ENCODE measurements at regions not wholly inside any gene's neighbourhood (a gene's known extent, or its start where the extent isn't known, plus 50 kb on each side); places are given as distances from the start of the nearest gene placed in this dataset.
A peak's percentile ranks its signal among the peaks of the same experiment; 100 is the strongest.

GRCh38 chr9:14499976-14500375 is 186.0 kb upstream of the NFIB start:
- Mint-ChIP-seq H3K36me3 (no peaks in the 10 kb centered on the region), H3K9me3 (no peaks in the 10 kb centered on the region), H3K4me3 (no peak overlapping the region), H3K4me1 (no peaks in the 10 kb centered on the region), H3K27me3 (peaks cover 3% of the 10 kb centered on the region), H3K27ac (no peak overlapping the region)

GRCh38 chr9:14498824-14499223 is 184.9 kb upstream of the NFIB start:
- Mint-ChIP-seq H3K4me3 (no peak overlapping the region), H3K9me3 (no peaks in the 10 kb centered on the region), H3K27me3 (peaks cover 3% of the 10 kb centered on the region), H3K36me3 (no peaks in the 10 kb centered on the region), H3K4me1 (no peaks in the 10 kb centered on the region), H3K27ac (no peak overlapping the region)

GRCh38 chr9:14497476-14497875 is 183.5 kb upstream of the NFIB start:
- H3K4me1 Mint-ChIP-seq = no peaks in the 10 kb centered on the region
- H3K36me3 Mint-ChIP-seq = no peaks in the 10 kb centered on the region
- H3K4me3 Mint-ChIP-seq = no peak overlapping the region
- H3K27ac Mint-ChIP-seq = no peak overlapping the region
- peaks cover 3% of the 10 kb centered on the region for H3K27me3 Mint-ChIP-seq
- no peaks in the 10 kb centered on the region for H3K9me3 Mint-ChIP-seq

- Mint-ChIP-seq H3K4me1 (no peaks in the 10 kb centered on the region), H3K27ac (no peak overlapping the region), H3K36me3 (no peaks in the 10 kb centered on the region), H3K27me3 (peaks cover 7% of the 10 kb centered on the region), H3K9me3 (peaks cover 0 to 3% (median 0%) of the 10 kb centered on the region in 3 donors), H3K4me3 (no peak overlapping the region)
Observed at GRCh38 chr9:14488421-14489190, 174.7 kb upstream of the NFIB start.

- Mint-ChIP-seq H3K27me3 (peaks cover 7% of the 10 kb centered on the region), H3K4me1 (no peaks in the 10 kb centered on the region), H3K36me3 (no peaks in the 10 kb centered on the region), H3K4me3 (peak overlapping the region in 1 of 4 donors; percentile 25), H3K9me3 (peaks cover 0 to 3% (median 0%) of the 10 kb centered on the region in 3 donors), H3K27ac (no peak overlapping the region)
Observed at GRCh38 chr9:14487547-14488185, 173.7 kb upstream of the NFIB start.

- H3K27ac Mint-ChIP-seq = no peak overlapping the region
Observed at GRCh38 chr9:14485366-14485765, 171.4 kb upstream of the NFIB start.

DNA sequence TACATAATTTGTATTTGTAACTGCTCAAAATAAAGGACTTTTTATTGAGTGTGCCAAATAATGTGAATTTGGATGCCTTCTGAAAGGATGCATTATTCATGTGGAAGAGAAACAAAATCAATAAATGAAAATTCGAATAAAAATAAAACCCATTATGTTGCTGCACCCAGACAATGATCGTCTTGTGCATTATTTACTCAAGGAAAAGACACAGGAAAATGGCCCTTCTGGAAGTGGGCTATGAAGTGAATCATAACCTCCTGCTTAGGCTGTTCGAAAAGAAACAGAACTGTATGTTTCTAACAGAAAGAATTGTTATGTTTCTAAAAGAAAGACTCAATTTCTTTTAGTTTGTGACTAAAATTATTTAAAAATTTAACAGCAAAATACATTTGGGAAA is 168.9 kb upstream of the NFIB start:
- Mint-ChIP-seq H3K9me3 (peaks cover 0 to 2% (median 0%) of the 10 kb centered on the region in 3 donors), H3K4me3 (no peak overlapping the region), H3K27me3 (peaks cover 7% of the 10 kb centered on the region), H3K36me3 (no peaks in the 10 kb centered on the region), H3K4me1 (peaks cover 0 to 1% (median 0%) of the 10 kb centered on the region in 3 donors), H3K27ac (no peak overlapping the region)

More at GRCh38 chr9:14485366-14485765, 171.4 kb upstream of the NFIB start:
- Mint-ChIP-seq H3K36me3 (no peaks in the 10 kb centered on the region), H3K27me3 (peaks cover 7% of the 10 kb centered on the region), H3K4me1 (peaks cover 0 to 1% (median 0%) of the 10 kb centered on the region in 3 donors), H3K4me3 (no peak overlapping the region), H3K9me3 (peaks cover 0 to 1% (median 0%) of the 10 kb centered on the region in 3 donors)

DNA sequence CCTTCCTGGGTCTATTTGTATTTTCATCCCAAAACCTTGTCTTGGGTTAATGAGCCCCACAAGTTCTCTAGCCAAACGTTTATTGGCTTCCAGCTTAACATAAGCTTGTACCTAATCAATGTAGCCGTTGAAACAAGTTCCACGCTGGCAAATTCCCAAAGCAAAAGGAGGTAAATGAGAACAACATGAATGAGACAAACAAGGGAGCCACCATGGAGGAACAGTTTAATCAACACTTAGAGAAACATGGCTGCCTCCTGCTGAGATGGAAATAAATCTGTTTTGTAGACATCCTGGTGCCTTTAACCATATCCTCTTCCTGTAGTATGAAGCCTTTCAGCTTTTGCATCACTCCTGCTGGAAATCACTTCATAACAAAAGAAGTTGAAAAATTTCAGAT is 166.6 kb upstream of the NFIB start:
- peaks cover 3% of the 10 kb centered on the region for H3K27me3 Mint-ChIP-seq
- H3K4me3 Mint-ChIP-seq = no peak overlapping the region
- H3K4me1 Mint-ChIP-seq = peaks cover 0 to 1% (median 0%) of the 10 kb centered on the region in 3 donors
- no peak overlapping the region for H3K27ac Mint-ChIP-seq
- peaks cover 0 to 2% (median 0%) of the 10 kb centered on the region in 3 donors for H3K9me3 Mint-ChIP-seq
- H3K36me3 Mint-ChIP-seq = no peaks in the 10 kb centered on the region

DNA sequence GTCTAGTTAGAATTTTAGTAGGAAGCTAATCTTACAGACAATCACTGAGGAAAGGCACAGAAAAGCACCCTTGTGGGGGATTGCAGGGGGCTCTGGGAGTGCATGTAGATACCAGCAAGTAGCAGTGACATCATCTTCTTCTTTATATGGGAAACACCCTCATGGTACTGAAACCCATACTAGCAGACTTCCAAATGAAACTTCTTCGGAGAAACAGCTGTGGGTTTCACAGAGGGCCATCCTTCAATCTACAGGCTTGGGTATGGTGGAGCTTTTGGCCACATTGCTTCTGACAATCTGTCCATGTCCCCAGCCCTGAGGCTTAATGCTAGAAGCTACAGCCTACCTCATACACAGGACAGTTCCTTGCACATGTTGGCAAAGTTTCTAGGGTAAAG is 165.2 kb upstream of the NFIB start:
- Mint-ChIP-seq H3K27ac (no peak overlapping the region), H3K27me3 (peaks cover 3% of the 10 kb centered on the region)

GRCh38 chr9:14478175-14479162 is 164.5 kb upstream of the NFIB start:
- Mint-ChIP-seq H3K27ac (no peak overlapping the region), H3K27me3 (peaks cover 3% of the 10 kb centered on the region), H3K4me3 (no peak overlapping the region), H3K4me1 (peaks cover 0 to 1% (median 0%) of the 10 kb centered on the region in 3 donors), H3K9me3 (peaks cover 0 to 2% (median 0%) of the 10 kb centered on the region in 3 donors), H3K36me3 (no peaks in the 10 kb centered on the region)

More for the DNA sequence above, 165.2 kb upstream of the NFIB start:
- Mint-ChIP-seq H3K36me3 (no peaks in the 10 kb centered on the region), H3K4me1 (peaks cover 0 to 1% (median 0%) of the 10 kb centered on the region in 3 donors), H3K4me3 (no peak overlapping the region), H3K9me3 (peaks cover 0 to 2% (median 0%) of the 10 kb centered on the region in 3 donors)

GRCh38 chr9:14471041-14471440 is 157.1 kb upstream of the NFIB start:
- peaks cover 3% of the 10 kb centered on the region for H3K27me3 Mint-ChIP-seq
- no peaks in the 10 kb centered on the region for H3K9me3 Mint-ChIP-seq
- no peaks in the 10 kb centered on the region for H3K36me3 Mint-ChIP-seq
- no peak overlapping the region for H3K27ac Mint-ChIP-seq
- no peak overlapping the region for H3K4me3 Mint-ChIP-seq
- no peaks in the 10 kb centered on the region for H3K4me1 Mint-ChIP-seq

- Mint-ChIP-seq H3K9me3 (no peaks in the 10 kb centered on the region), H3K36me3 (no peaks in the 10 kb centered on the region), H3K27ac (peak overlapping the region in 1 of 3 donors; percentile 28), H3K4me3 (no peak overlapping the region), H3K27me3 (no peaks in the 10 kb centered on the region), H3K4me1 (no peaks in the 10 kb centered on the region)
Observed at GRCh38 chr9:14467675-14468374, 153.9 kb upstream of the NFIB start.

DNA sequence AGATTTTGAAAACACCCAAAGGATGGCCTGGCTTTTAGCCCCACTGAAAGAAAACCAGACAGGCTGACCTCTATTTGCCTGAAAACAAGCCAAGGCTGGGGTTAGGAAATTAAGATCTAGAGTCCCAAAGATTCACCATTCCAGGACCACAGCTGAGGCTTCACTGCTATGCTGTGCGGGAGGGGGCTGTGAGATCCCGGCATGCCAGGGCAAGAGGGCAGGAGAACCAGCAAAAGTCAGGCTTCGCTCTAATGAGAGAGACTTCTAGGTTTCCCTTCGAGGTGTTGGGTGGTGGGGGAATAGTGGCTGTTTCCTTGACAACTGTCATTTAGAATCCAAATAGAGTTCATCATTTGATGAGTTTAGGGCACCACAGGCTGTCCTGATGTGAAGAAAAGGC is 152.9 kb upstream of the NFIB start:
- H3K9me3 Mint-ChIP-seq = no peaks in the 10 kb centered on the region
- H3K36me3 Mint-ChIP-seq = no peaks in the 10 kb centered on the region
- no peak overlapping the region for H3K27ac Mint-ChIP-seq
- H3K4me3 Mint-ChIP-seq = no peak overlapping the region
- no peaks in the 10 kb centered on the region for H3K4me1 Mint-ChIP-seq
- no peaks in the 10 kb centered on the region for H3K27me3 Mint-ChIP-seq

DNA sequence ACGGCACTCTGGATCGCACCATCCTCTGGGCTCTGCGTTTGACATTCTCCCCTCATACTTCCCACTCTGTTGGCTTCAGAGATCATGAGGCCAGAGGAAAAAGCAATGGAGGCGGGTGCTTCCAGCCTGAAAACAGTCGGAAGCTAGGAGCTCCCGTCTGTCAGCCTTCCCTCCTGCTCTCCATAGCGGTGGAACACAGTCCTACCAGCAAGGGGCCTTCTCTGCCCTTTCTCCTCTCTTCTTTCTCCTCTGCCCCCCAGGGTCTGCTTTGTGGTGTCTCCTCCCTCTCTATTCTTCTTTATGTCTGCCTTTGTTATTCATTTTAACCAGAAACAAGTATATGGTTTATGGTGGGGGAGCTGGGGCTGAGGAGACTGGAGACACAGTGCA is 152.5 kb upstream of the NFIB start:
- no peak overlapping the region for H3K27ac Mint-ChIP-seq
- no peaks in the 10 kb centered on the region for H3K4me1 Mint-ChIP-seq
- H3K4me3 Mint-ChIP-seq = no peak overlapping the region
- no peaks in the 10 kb centered on the region for H3K36me3 Mint-ChIP-seq
- H3K27me3 Mint-ChIP-seq = no peaks in the 10 kb centered on the region
- H3K9me3 Mint-ChIP-seq = no peaks in the 10 kb centered on the region

All from IgD-negative memory B cell (primary cell).